ENCODE measurements at regions not wholly inside any gene's neighbourhood (a gene's known extent, or its start where the extent isn't known, plus 50 kb on each side); places are given as distances from the start of the nearest gene placed in this dataset.
"Not testable (repeated sequence)": the region's sequence is repeated elsewhere in the genome, so short reads cannot be mapped to it uniquely, and the experiment has no call there.

DNA sequence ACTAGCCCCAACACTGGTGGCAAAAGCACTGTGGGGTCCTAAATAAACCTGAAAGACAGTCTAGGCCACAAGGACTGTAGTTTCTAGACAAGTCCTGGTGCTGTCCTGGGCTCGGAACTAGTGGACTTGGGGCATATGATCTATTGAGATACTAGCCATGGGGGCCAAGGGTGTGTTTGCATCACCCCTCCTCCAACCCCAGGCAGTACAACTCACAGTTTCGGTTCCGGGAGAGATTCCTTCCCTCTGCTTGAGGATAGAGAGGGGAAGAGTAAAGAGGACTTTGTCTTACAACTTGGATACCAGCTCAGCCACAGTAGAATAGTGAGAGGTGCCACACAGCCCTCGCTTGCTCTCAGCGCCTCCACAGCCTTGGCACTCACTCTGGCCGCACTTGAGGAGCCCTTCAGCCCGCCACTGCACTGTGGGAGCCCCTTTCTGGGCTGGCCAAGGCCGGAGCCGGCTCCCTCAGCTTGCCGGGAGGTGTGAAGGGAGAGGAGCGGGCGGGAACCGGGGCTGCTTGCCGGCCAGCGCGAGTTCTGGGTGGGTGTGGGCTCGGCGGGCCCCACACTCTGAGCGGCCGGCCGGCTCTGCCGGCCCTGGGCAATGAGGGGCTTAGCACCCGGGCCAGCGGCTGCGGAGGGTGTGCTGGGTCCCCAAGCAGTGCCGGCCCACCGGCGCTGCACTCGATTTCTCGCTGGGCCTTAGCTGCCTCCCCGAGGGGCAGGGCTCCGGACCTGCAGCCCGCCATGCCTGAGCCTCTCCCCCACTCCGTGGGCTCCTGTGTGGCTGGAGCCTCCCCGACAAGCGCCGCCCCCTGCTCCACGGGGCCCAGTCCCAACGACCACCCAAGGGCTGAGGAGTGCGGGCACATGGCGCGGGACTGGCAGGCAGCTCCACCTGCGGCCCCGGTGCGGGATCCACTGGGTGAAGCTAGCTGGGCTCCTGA is 222.7 kb upstream of the SEMA3C start:
- peak; percentile 89 for FAIRE-seq
- not testable (repeated sequence) for DNase-seq (ENCODE audit: low spot score)

DNA sequence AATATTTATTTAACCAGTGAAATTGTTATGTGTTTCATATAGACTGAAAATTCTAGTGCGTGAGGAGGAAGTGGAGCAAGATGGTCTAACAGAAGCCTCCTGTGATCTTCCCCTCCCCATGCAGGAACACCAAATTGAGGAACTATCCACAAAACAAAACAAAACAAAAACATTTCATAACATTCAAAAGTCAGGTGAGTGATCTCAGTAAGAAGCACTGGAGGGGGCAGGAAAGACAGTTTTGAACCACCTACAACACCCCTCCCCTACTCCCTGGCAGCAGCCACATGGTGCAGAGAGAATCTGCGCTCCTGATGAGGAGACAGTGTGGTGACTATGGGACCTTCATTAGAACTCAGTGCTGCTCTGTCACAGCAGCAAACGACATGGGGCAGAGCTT is 221.9 kb upstream of the SEMA3C start:
- peak; percentile 81 for FAIRE-seq
- DNase-seq (ENCODE audit: low spot score): no peak

- no peak for DNase-seq (ENCODE audit: low spot score)
- FAIRE-seq: no peak
These were observed 221.4 kb upstream of the SEMA3C start for GRCh38 chr7:81140252-81140651.

DNA sequence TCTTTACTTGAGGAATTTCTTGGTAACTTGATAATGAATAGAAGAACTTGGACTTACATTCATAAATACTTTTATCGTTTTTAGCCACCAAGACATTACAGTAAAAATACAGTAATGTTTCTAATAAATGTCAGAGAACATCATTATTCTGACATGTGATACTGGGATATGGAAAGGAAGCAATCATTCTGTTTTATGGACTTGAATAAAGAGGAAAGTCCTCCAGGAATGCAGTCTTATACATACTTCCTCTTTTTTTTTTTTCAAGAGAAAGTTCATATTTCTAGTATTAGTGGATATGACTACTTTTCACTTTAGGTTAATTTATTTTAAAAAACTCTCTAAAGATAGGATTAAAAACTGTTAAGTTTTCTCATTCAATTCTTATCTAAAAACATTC is 220.0 kb upstream of the SEMA3C start:
- FAIRE-seq (no peak), DNase-seq (ENCODE audit: low spot score) (no peak)

DNA sequence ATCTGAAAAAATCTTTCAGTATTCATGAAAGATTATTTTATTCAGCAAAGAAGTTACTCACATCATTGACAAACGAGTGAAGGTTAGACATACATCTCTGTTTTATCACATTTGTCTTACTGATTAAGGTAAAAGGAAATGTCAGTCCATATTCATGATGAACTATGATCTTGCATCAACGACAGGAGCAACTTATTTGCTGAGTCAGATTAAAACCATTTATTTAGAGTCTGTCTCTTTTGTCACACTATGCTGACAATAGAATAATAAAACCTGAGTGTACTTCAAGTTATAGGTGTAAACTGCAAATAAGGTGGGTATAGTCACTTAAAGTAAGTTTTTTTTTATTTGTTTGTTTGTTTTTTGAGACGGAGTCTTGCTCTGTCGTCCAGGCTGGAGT is 216.5 kb upstream of the SEMA3C start:
- DNase-seq (ENCODE audit: low spot score) (no peak), FAIRE-seq (no peak)

DNA sequence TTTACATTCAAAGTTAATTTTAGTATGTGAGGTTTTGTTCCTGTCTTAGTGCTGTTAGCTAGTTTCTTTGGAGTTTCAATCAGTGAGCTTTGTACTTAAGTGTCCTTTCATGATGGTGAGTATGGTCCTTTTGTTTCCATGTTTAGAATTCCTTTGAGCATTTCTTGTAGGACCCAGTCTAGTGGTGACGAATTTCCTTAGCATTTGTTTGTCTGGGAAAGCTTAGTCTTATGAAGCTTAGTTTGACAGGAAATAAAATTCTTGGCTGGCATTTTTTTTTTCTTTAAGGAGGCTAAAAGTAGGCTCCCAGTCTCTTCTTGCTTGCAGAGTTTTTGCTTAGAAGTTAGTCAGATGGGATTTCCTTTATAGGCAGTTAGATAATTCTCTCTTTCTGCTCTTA is 209.2 kb upstream of the SEMA3C start:
- DNase-seq (ENCODE audit: low spot score): no peak
- no peak for FAIRE-seq

DNA sequence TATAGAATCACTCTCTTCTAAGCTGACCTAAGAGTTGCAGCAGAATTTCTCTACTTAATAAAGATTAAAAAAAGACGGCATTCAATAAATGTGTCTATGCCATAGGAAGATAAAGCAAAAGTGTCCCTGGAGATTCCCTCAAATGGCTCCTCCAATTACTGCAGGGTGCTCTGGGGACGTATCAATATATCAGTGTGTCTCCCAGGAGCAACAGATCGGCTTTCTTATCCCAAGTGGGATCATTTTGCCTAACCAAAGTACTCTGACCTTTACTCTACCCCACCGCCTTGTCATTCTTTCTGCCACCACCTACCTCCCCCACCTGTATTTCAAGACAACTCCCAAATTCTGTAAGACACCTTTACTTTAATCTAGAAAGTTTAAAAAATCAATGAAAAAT is 202.0 kb upstream of the SEMA3C start:
- no peak for DNase-seq (ENCODE audit: low spot score)
- no peak for FAIRE-seq

GRCh38 chr7:81120111-81120510 is 201.3 kb upstream of the SEMA3C start:
- DNase-seq (ENCODE audit: low spot score): no peak
- FAIRE-seq: no peak

DNA sequence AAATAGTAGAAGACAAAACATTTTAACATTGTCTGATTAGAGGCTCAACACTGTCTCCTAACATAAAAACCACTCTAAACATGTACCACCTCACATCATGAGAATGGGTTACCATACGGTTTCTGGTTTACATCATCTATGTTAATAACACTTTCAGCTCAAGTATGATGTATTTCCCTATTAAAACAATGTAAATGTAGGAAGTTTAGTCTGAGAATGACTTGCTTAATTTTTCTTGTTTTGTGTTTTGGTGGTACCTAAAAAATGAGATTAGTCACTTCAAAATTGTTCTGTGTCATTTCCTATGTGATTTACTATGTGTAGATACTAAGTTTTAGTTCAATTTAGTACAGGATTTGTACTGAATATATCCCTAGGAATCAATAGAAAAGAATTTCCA is 195.8 kb upstream of the SEMA3C start:
- DNase-seq (ENCODE audit: low spot score) (no peak), FAIRE-seq (no peak)

GRCh38 chr7:81112731-81113130 is 193.9 kb upstream of the SEMA3C start:
- DNase-seq (ENCODE audit: low spot score): no peak
- FAIRE-seq: no peak

DNA sequence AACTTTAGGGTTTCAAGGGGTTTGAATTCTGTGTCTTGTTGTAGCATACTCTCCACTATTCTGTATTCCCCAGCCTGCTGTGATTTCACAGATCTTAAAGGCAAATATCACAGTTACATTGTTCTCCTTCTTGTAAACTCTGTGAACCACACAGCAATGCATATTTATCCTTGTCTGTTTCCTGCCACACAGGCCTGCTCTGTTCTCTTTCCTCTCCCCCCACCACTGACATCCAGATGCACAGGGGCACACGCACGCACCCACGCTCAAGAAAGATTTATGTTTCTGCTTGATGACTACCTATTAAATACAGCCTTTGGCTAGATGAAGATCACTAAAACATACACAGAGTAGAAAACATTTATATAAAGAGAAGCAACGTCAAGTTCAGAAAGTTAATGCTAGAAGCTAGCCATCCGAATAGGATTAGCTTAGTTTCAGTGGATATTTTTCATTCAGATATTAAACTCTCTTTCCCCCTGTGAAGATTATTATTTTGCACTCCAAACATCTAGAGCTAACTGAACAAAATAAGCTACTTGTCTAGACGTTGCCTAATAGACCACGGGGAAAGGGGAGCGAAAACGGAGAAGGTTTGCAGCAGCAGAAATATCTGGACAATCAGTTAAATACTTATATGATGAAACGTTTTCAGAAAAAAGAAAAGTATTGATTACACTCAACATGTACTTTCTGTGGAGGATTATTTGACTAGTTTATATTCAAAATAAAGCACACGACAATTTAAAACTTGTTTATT is 193.1 kb upstream of the SEMA3C start:
- no peak for FAIRE-seq

DNA sequence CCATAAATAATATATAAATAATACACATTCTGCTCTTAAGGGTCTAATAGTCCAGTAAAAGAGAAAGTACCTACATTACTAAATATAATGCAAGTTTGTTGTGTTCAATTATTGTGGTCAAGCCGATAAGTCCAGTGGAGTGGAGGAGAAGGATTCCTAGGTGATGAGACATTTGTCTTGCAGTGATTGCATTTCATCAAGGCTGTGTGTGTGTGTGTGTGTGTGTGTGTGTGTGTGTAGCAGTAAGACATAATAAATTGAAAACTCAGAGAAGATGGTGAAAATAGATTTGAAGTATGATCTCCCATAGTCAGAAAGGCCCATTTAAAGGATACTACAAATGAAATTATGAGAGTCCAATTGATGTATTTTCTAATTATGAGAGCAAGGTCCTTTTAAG is 192.5 kb upstream of the SEMA3C start:
- FAIRE-seq (peak; percentile 97), DNase-seq (ENCODE audit: low spot score) (peak; percentile 67)

More for the DNA sequence above, 193.1 kb upstream of the SEMA3C start:
- DNase-seq (ENCODE audit: low spot score): peak; percentile 73

GRCh38 chr7:81110673-81111072 is 191.8 kb upstream of the SEMA3C start:
- FAIRE-seq (no peak), DNase-seq (ENCODE audit: low spot score) (no peak)

- no peak for FAIRE-seq
- no peak for DNase-seq (ENCODE audit: low spot score)
These were observed 179.4 kb upstream of the SEMA3C start for GRCh38 chr7:81098213-81098612.

GRCh38 chr7:81094952-81095351 is 176.1 kb upstream of the SEMA3C start:
- no peak for FAIRE-seq
- no peak for DNase-seq (ENCODE audit: low spot score)

DNA sequence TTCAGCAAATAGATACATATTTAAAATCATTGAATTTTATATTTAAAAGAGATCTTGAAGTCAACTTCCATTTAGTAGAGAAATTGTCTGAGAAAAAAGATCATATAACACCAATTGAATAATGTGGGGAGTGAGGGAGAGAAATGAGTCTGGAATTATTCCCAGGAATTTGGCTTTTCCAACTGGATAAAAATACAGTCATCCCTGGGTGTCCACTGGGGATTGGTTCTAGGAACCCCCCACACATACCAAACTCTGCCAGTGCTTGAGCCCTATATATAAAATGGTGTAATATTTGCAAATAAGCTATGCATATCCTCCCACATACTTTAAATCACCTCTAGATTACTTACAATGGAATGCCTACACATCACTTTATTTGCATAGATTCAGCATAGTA is 162.8 kb upstream of the SEMA3C start:
- DNase-seq (ENCODE audit: low spot score) (no peak), FAIRE-seq (no peak)

DNA sequence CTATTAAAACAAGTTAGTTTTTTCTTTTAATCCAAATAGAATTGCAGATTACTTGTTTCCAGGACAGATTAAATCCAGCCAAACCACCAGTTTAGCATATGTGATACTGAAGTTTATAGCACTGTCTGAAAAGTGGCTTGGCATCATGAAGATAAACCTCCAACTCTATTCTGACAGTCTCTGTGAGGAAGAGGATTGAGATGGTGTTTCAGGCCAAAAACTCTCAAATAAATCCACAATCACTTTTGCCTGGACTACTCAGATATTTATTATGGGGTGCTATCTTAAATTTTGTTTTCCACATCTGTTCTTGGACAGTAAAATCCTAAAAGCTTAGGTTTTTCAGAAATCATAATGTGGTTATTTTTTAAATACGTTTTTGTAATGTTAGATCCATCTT is 161.7 kb upstream of the SEMA3C start:
- DNase-seq (ENCODE audit: low spot score) (no peak), FAIRE-seq (no peak)

GRCh38 chr7:81079746-81080145 is 160.9 kb upstream of the SEMA3C start:
- DNase-seq (ENCODE audit: low spot score) (no peak), FAIRE-seq (no peak)

DNA sequence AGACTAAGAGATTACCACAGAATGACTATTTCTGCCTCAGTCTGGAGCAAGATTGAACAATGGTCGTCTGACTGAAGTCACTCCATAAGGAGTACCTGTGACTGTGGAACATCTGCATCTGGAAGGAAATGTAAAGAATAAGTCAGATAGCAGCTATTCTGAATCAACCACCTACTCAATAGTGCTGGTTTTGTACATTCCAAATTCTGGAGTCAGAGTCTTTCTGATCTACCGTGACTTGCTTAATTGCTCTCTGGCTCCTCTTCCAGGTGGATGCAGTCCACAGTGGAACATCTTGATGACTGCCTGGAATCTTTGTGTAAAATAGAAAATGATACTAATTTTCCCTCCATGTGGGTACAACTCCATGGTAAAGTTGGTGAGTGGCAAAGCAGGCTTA is 156.3 kb upstream of the SEMA3C start:
- DNase-seq (ENCODE audit: low spot score) (peak; percentile 40), FAIRE-seq (peak; percentile 63)

DNA sequence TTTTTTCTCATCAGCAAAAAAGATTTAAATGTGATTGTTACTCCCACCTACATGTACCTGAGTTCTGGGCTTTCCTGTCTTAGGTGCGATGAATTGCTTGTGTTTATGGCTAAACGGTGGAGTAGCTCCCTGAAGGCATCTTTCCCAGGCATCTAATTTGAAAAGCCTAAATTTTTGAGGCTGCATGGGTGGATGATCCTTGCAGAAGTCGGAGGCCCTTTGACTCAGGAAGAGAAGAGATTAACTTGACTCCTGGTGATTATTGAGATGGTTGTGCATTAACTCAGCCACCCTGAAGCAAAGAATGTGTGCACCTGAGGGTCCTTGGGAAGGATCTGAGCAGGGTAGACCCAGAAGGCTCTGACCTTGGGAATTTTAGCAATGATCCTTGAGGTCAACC is 155.6 kb upstream of the SEMA3C start:
- FAIRE-seq (no peak), DNase-seq (ENCODE audit: low spot score) (no peak)

DNA sequence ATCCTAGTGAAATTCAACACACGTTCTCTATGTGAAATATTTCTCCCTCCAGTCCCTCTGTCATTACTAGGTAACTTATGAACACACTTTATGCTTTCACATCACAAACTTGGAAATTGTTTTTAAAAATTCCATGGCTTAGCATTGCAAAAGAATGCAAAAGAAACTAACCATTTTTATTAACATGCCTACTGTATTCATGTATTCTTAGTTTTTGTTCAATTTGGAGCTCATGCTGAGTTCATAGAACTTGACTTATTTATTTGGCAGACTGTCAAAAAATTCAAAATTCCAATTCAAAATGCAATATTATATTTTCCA is 155.0 kb upstream of the SEMA3C start:
- DNase-seq (ENCODE audit: low spot score): no peak
- FAIRE-seq: no peak

GRCh38 chr7:81070956-81071355 is 152.1 kb upstream of the SEMA3C start:
- FAIRE-seq (no peak), DNase-seq (ENCODE audit: low spot score) (no peak)

DNA sequence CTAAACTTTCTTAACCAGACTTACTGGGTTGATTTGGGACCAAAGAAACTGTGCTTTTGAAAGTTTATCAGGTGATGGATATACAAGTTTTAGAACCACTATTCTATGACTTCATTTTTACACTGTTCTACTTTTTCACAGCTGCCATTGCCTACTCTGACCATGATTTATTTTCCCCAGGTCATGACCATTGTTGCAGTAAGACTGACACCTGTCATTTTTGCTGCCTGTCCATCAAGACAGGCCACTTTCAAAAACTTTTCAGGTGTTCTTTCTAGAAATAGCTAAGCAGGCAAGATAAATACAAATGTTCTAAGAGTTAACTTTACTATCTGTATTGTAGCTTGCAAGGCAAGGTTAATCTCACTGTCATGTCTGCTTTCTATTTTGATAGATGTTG is 147.9 kb upstream of the SEMA3C start:
- no peak for FAIRE-seq
- DNase-seq (ENCODE audit: low spot score): no peak
